Nephron (organoid): ENCODE measurements at regions not wholly inside any gene's neighbourhood (a gene's known extent, or its start where the extent isn't known, plus 50 kb on each side); places are given as distances from the start of the nearest gene placed in this dataset.
A peak's percentile ranks its signal among the peaks of the same experiment; 100 is the strongest.

Source experiments
- H3K27ac Mint-ChIP-seq, 3 experiments: 2 replicates each; pipeline ENCODE4 v1.8.0; 2020; ENCODE audit warnings: mixed read lengths in 3 of 3, mild to moderate bottlenecking in 2 of 3, moderate library complexity in 1 of 3
- H3K27me3 Mint-ChIP-seq: 2 replicates; pipeline ENCODE4 v1.8.0; 2021; ENCODE audit warnings: low read depth, mild to moderate bottlenecking, moderate library complexity, mixed read lengths
- H3K36me3 Mint-ChIP-seq: 2 replicates; pipeline ENCODE4 v1.8.0; 2020; ENCODE audit warnings: low read depth, mixed read lengths
- H3K4me1 Mint-ChIP-seq: 2 replicates; pipeline ENCODE4 v1.8.0; 2020; ENCODE audit warnings: mixed read lengths
- H3K4me3 Mint-ChIP-seq, 3 experiments: 2 replicates each; pipeline ENCODE4 v1.8.0; 2020; ENCODE audit warnings: mild to moderate bottlenecking in 3 of 3, mixed read lengths in 3 of 3, moderate library complexity in 2 of 3
- H3K9me3 Mint-ChIP-seq: 2 replicates; pipeline ENCODE4 v1.8.0; 2020; ENCODE audit warnings: mixed read lengths
- CTCF ChIP-seq, 3 experiments: fragments of 200-600 bp; sonication (generic); IDR thresholded peaks; one replicate each; pipeline ENCODE4 v1.5.0; 2021; ENCODE audit warnings: antibody characterized with exemption in 3 of 3; ENCODE audit not compliant: unreplicated experiment in 3 of 3

GRCh38 chr4:122203407-122203806 is 51.3 kb downstream of the BLTP1 start:
- no peak overlapping the region for H3K27ac Mint-ChIP-seq
- no peak for TF ChIP-seq CTCF (IDR thresholded peaks at IDR 0.05; ENCODE audit: unreplicated experiment in 3 of 3)
- H3K27me3 Mint-ChIP-seq, result no peaks in the 10 kb centered on the region
- peaks cover 51% of the 10 kb centered on the region for H3K36me3 Mint-ChIP-seq
- no peak overlapping the region for H3K4me3 Mint-ChIP-seq
- no peaks in the 10 kb centered on the region for H3K9me3 Mint-ChIP-seq
- no peaks in the 10 kb centered on the region for H3K4me1 Mint-ChIP-seq

GRCh38 chr4:122205687-122206086 is 53.6 kb downstream of the BLTP1 start:
- no peaks in the 10 kb centered on the region for H3K27me3 Mint-ChIP-seq
- H3K4me1 Mint-ChIP-seq, result no peaks in the 10 kb centered on the region
- no peak overlapping the region for H3K4me3 Mint-ChIP-seq
- no peak overlapping the region for H3K27ac Mint-ChIP-seq
- no peak for TF ChIP-seq CTCF (IDR thresholded peaks at IDR 0.05; ENCODE audit: unreplicated experiment in 3 of 3)
- H3K9me3 Mint-ChIP-seq, result no peaks in the 10 kb centered on the region
- H3K36me3 Mint-ChIP-seq, result peaks cover 53% of the 10 kb centered on the region

GRCh38 chr4:122212880-122213279 is 60.7 kb downstream of the BLTP1 start:
- no peaks in the 10 kb centered on the region for H3K4me1 Mint-ChIP-seq
- H3K27ac Mint-ChIP-seq, result no peak overlapping the region
- H3K9me3 Mint-ChIP-seq, result no peaks in the 10 kb centered on the region
- no peaks in the 10 kb centered on the region for H3K27me3 Mint-ChIP-seq
- peaks cover 60% of the 10 kb centered on the region for H3K36me3 Mint-ChIP-seq
- H3K4me3 Mint-ChIP-seq, result no peak overlapping the region
- no peak for TF ChIP-seq CTCF (IDR thresholded peaks at IDR 0.05; ENCODE audit: unreplicated experiment in 3 of 3)

GRCh38 chr4:122218762-122219161 is 66.6 kb downstream of the BLTP1 start:
- TF ChIP-seq CTCF (IDR thresholded peaks at IDR 0.05; ENCODE audit: unreplicated experiment in 3 of 3), result peak; percentile 32 to 41 (median 34)
- no peaks in the 10 kb centered on the region for H3K27me3 Mint-ChIP-seq
- H3K4me3 Mint-ChIP-seq, result no peak overlapping the region
- no peaks in the 10 kb centered on the region for H3K4me1 Mint-ChIP-seq
- peaks cover 51% of the 10 kb centered on the region for H3K36me3 Mint-ChIP-seq
- no peaks in the 10 kb centered on the region for H3K9me3 Mint-ChIP-seq
- no peak overlapping the region for H3K27ac Mint-ChIP-seq

GRCh38 chr4:122219356-122219755 is 67.2 kb downstream of the BLTP1 start:
- H3K4me3 Mint-ChIP-seq, result no peak overlapping the region
- no peak for TF ChIP-seq CTCF (IDR thresholded peaks at IDR 0.05; ENCODE audit: unreplicated experiment in 3 of 3)
- H3K36me3 Mint-ChIP-seq, result peaks cover 51% of the 10 kb centered on the region

GRCh38 chr4:122221322-122221721 is 69.2 kb downstream of the BLTP1 start:
- Mint-ChIP-seq H3K4me3 (no peak overlapping the region), H3K4me1 (no peaks in the 10 kb centered on the region), H3K9me3 (no peaks in the 10 kb centered on the region), H3K27ac (no peak overlapping the region), H3K27me3 (no peaks in the 10 kb centered on the region), H3K36me3 (peaks cover 50% of the 10 kb centered on the region)
- no peak for TF ChIP-seq CTCF (IDR thresholded peaks at IDR 0.05; ENCODE audit: unreplicated experiment in 3 of 3)

More at GRCh38 chr4:122219356-122219755, 67.2 kb downstream of the BLTP1 start:
- no peaks in the 10 kb centered on the region for H3K4me1 Mint-ChIP-seq
- no peaks in the 10 kb centered on the region for H3K27me3 Mint-ChIP-seq
- no peak overlapping the region for H3K27ac Mint-ChIP-seq
- no peaks in the 10 kb centered on the region for H3K9me3 Mint-ChIP-seq
